Jurkat, Clone E6-1 (cell line): ENCODE measurements at regions not wholly inside any gene's neighbourhood (a gene's known extent, or its start where the extent isn't known, plus 50 kb on each side); places are given as distances from the start of the nearest gene placed in this dataset.
A peak's percentile ranks its signal among the peaks of the same experiment; 100 is the strongest.
"Not testable (repeated sequence)": the region's sequence is repeated elsewhere in the genome, so short reads cannot be mapped to it uniquely, and the experiment has no call there.

Source experiments
- DNase-seq: peaks from one replicate; pipeline ENCODE4 v3.0.0-alpha.2; 2011; ENCODE audit warnings: low read depth, low spot score
- H3K4me3 ChIP-seq: 2 replicates; pipeline ENCODE4 v1.5.1; 2011; ENCODE audit warnings: mild to moderate bottlenecking, low read length, control low read depth, moderate library complexity

DNA sequence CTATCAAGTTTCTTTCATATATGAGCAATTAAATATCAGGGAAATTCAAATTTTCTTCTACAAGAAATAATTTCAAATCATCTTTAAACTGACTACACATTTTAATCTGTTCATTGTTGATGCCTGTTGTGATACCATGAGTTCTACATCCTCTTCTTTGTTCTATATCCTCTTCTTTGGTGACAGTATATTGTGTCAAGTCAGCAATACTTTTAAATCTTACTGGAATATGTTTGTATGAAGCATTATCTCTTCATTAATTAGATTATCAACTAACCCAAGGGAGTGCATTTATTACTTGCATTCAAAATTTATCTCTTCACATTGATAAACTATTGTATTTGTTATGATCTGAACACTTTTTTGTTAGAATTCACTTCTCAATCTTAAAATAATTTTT, 275.0 kb upstream of the INTU start:
- no peak for DNase-seq
- H3K4me3 ChIP-seq: no peak overlapping the region

DNA sequence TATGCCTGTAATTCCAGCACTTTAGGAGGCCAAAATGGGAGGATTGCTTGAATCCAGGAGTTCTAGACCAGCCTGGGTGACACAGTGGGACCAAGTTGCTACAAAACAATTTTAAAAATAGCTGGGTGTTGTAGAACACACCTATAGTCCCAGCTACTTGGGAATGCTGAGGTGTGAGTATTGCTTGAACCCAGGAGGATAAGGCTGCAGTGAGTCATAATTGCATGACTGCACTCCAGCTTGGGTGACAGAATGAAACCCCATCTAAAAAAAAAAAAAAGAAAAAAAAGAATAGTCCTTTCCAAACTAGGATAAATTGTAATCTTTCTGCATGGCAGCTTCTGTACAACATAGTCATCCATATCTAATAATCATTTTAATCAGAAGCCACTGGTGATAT, 270.1 kb upstream of the INTU start:
- H3K4me3 ChIP-seq: no peak overlapping the region
- no peak for DNase-seq

DNA sequence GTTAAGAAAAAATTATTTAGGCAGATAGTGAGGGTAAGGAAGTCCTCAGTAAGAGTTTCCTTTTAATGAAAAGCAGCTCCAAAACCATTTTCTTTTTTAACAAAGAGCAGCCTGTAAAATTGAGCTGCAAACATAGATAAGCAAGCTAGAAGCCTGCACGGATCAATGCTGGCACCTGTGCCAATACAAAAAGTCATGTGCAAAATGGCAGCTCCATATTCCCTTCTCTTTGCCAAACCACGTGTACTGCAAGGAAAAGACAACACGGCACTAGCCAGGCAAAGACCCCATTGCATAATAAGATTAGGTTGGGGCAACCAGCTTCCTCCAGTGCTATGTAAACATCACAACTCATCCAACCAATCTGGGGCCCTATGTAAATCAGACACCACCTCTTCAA, 268.4 kb upstream of the INTU start:
- no peak for DNase-seq
- no peak overlapping the region for H3K4me3 ChIP-seq

DNA sequence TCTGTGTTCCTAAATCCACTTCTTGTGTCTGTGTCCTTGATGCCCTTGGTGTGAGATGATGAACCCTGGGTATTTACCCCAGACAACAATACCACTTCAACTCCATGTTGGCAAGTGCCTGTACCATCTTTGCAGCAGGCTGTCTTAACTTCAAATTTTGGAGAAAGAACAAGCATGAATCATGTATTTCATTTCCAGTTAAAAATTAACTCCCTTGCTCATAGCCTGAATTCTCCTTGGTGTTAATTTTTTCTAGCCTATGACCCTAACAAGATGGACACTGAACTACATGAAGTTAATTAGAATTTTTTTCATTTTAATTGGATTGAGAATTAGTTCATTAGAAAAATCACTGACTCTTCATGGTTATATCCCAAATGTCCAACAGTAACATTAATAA, 267.8 kb upstream of the INTU start:
- DNase-seq: no peak

GRCh38 chr4:127370604-127371003, 262.2 kb upstream of the INTU start:
- H3K4me3 ChIP-seq: no peak overlapping the region
- no peak for DNase-seq

More for the DNA sequence above, 267.8 kb upstream of the INTU start:
- no peak overlapping the region for H3K4me3 ChIP-seq

DNA sequence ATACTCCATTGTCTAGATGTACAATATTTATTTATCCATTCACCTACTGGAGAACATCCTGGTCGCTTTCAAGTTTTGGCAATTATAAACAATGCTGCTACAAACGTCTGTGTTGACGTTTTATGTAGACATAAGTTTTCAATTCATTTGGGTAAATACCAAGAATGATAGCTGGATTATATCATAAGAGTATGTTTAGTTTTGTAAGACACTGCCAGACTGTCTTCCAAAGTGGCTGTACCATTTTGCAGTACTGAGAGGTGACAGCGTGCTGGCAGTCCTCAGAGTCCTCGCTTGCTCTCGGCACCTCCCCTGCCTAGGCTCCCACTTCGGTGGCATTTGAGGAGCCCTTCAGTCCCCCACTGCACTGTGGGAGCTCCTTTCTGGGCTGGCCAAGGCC, 253.3 kb upstream of the INTU start:
- no peak for DNase-seq
- no peak overlapping the region for H3K4me3 ChIP-seq

- not testable (repeated sequence) for H3K4me3 ChIP-seq, DNase-seq
These were observed 252.8 kb upstream of the INTU start for GRCh38 chr4:127379948-127380347.

DNA sequence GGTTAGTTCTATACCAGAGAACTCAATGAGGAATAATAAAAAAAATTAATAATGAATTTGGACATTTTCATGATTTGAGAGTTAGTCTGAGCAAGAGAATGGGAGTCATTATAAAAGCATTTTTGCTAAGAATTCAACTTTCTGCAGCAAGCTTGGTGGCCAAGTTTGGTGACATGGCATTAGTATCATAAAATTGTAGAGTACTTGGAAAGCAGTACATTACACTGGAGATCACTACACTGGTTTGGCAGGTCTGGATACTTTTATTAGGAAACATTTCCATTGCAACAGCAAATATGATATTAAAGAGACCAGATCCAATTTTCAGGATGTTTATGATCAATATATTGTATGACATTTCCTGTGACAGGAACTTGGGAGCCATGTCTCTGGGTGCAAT, 249.1 kb upstream of the INTU start:
- no peak for DNase-seq
- H3K4me3 ChIP-seq: no peak overlapping the region

DNA sequence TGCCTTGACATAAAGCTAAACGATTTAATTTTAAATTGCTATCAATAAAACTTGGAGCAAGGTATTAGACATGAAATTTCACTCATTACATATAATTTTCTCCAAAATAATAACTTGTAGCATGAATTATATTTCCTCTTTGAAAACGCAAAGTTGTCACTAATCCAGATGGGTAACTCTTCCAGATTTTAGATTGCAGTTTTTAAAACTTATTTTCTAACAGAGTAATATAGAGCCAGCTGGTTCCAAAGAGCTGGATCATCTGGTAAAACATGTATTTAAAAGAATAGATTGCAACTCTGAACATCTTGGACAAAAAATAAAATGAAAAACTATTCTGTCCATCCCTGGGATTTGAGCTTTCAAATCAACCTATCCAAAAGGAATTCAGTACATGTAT, 238.2 kb upstream of the INTU start:
- DNase-seq: no peak

GRCh38 chr4:127400276-127400675, 232.5 kb upstream of the INTU start:
- no peak overlapping the region for H3K4me3 ChIP-seq
- DNase-seq: no peak

More for the DNA sequence above, 238.2 kb upstream of the INTU start:
- no peak overlapping the region for H3K4me3 ChIP-seq

DNA sequence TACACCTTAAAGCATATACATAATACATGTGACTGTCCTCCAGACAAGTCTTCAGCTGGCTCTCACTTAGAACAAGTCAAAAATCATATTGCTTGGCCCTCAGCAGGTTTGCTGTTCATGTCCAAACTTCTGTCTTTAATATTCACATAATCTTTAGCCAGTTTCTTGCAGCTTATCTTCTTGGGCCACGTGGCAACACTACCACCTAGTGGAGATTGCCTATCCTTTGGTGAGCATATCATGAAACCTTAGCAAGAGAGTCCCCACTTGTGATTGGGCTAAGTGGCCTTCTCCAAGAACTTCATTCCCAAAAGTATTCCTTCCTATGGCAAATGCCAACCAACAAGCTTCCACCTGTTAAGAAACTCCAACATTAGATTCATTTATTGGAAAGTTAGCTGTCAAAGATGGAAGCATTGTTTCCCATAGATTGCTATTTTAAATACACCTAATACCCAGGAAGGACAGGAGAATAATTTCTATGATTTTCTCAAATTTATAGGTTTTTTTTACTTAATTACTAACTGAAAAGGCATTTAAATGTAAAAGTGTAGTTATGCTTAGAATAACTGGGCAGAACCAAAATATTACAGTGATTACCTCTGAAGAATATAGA, 231.9 kb upstream of the INTU start:
- no peak overlapping the region for H3K4me3 ChIP-seq
- DNase-seq: peak; percentile 59

GRCh38 chr4:127403471-127404084, 229.2 kb upstream of the INTU start:
- DNase-seq: no peak
- H3K4me3 ChIP-seq: no peak overlapping the region

- DNase-seq: no peak
- no peak overlapping the region for H3K4me3 ChIP-seq
These were observed 226.6 kb upstream of the INTU start for GRCh38 chr4:127406187-127406586.

DNA sequence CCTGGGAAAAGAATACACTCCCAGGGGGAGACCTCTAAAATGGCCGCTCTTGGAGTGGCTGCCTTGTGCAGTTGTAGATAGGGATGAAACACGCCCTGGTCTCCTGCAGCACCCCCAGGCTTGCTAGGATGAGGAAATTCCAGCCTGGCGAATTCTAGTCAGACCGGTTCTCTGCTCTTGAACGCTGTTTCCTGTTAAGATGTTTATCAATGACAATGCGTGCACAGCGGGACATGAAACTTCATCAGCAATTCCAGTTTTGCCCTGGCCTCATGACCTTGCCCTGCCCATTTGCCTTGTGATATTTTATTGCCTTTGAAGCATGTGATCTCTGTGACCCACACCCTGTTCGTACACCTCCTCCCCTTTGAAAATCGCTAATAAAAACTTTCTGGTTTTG, 225.2 kb upstream of the INTU start:
- not testable (repeated sequence) for H3K4me3 ChIP-seq, DNase-seq

DNA sequence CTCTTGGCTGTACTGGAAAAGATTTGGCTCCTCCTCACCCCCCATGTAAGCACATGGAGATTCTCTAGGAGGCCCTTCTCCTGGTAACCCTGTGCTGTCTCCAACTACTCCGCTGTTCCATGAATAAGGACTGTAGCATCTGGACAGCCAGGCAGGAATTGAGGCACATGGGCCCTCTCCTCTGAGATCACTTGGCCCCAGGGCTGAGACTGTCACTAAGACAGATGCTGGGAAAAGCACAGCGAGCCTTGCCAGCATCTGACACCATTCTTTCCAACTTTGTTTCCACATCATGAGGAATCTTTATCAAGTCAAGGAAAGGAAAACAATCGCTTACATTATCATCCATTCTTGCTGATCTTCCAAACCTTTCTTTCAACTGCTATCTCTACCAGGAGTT, 222.6 kb upstream of the INTU start:
- H3K4me3 ChIP-seq: no peak overlapping the region
- no peak for DNase-seq

GRCh38 chr4:127410644-127411043, 222.1 kb upstream of the INTU start:
- H3K4me3 ChIP-seq: no peak overlapping the region
- no peak for DNase-seq

DNA sequence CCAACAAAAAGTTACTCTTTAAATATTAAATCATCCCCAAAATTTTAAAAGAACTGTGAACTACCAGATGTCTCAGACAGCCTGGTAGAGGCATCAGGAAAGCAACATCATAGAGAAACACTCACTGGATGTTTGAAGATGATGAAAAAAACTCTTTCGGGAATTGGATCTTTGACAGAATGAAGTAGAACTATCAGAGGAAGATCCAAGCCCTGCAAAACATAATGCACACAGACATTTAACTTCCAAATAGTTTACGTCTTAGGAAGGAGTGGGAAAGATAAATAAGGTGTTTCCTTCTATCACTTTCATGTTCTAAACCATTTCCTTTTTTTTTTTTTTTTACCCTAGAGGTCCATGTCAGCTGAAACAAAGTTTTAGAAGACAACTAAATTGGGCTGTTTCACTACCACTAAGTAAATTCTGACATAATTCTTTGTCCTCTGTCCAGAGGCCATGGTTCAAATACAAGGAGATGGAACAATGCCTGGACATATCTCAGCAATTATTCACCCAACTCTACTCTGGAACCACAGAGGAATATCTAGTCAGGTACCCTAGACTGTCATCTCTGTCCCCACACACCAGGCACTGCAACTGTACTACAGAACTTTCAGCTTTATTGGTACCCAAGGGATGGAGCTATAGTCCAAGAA, 217.7 kb upstream of the INTU start:
- DNase-seq: no peak
- H3K4me3 ChIP-seq: no peak overlapping the region

- no peak overlapping the region for H3K4me3 ChIP-seq
These were observed 216.6 kb upstream of the INTU start for GRCh38 chr4:127416115-127416514.

GRCh38 chr4:127417885-127418535, 214.7 kb upstream of the INTU start:
- no peak overlapping the region for H3K4me3 ChIP-seq
- no peak for DNase-seq

More at GRCh38 chr4:127416115-127416514, 216.6 kb upstream of the INTU start:
- no peak for DNase-seq

DNA sequence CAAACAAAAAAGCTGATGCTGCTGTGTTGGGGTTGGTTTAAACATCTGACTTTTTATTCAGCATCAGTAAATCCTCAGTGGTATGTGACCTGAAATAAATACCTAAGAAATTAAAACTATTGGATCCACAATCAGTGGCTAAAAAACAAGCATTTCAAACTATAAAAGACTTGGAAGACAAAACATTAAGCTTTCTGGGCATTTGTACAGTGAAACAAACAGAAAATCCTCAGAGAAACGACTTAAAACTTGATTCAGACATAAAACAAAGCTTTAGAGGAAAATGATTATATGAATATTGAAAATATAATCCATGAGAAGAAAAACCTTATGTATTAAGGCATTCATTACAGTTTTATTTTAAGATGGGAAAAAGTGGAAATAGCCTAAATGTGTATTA, 213.3 kb upstream of the INTU start:
- no peak for DNase-seq
- no peak overlapping the region for H3K4me3 ChIP-seq
